Thymus (tissue), 11 donors: ENCODE measurements at regions not wholly inside any gene's neighbourhood (a gene's known extent, or its start where the extent isn't known, plus 50 kb on each side); places are given as distances from the start of the nearest gene placed in this dataset.

ENCODE experiments used
- DNase-seq, 9 donors: peaks; one replicate each; pipeline ENCODE4 v3.0.0-alpha.2; 2013; ENCODE audit warnings: low spot score in 9 of 9, low read depth in 6 of 9, missing footprints in 1 of 9
- H3K27ac ChIP-seq, 2 donors: one replicate each; pipeline ENCODE4 v1.5.1; 2013; ENCODE audit warnings: control low read depth in 1 of 2, low read depth in 1 of 2, low read length in 1 of 2, mild to moderate bottlenecking in 1 of 2, moderate library complexity in 1 of 2
- H3K27me3 ChIP-seq, 2 donors: one replicate each; pipeline ENCODE4 v1.5.1; 2013; ENCODE audit warnings: low read length in 1 of 2; ENCODE audit not compliant: control insufficient read depth in 2 of 2, insufficient read depth in 1 of 2
- H3K36me3 ChIP-seq, 2 donors: one replicate each; pipeline ENCODE4 v1.5.1; 2013; ENCODE audit warnings: low read length in 1 of 2, mild to moderate bottlenecking in 1 of 2, moderate library complexity in 1 of 2; ENCODE audit not compliant: control insufficient read depth in 2 of 2, insufficient read depth in 2 of 2
- H3K4me1 ChIP-seq, 2 donors: one replicate each; pipeline ENCODE4 v1.5.1; 2013; ENCODE audit warnings: low read length in 2 of 2; ENCODE audit not compliant: control insufficient read depth in 2 of 2, insufficient read depth in 2 of 2
- H3K4me3 ChIP-seq, 2 donors: one replicate each; pipeline ENCODE4 v1.5.1; 2013; ENCODE audit warnings: low read length in 2 of 2, control low read depth in 1 of 2, mild to moderate bottlenecking in 1 of 2
- H3K9me3 ChIP-seq, 2 donors: one replicate each; pipeline ENCODE4 v1.5.1; 2013; ENCODE audit warnings: low read length in 1 of 2, mild to moderate bottlenecking in 1 of 2; ENCODE audit not compliant: control insufficient read depth in 2 of 2, insufficient read depth in 1 of 2
- WGBS: extraction: QIAGEN DNeasy Blood & Tissue Kit; methylation state at CpG from one replicate; pipeline ENCODE4 v1.1.7; 2013; 5-methylcytosine and 5-hydroxymethylcytosine counted together
- donor health status: healthy.

- no peaks in the 10 kb centered on the region for H3K9me3 ChIP-seq
- no peaks in the 10 kb centered on the region for H3K4me1 ChIP-seq
- H3K36me3 ChIP-seq, result no peaks in the 10 kb centered on the region
- H3K4me3 ChIP-seq, result no peak overlapping the region
- H3K27me3 ChIP-seq, result no peaks in the 10 kb centered on the region
- no peak for DNase-seq
- no peak overlapping the region for H3K27ac ChIP-seq
- WGBS, result 96% methylated on average over 3 of the region's 3 CpGs
Observed at GRCh38 chr3:124352149-124352539, 360.2 kb upstream of the ROPN1 start.

- no peaks in the 10 kb centered on the region for H3K9me3 ChIP-seq
Observed at GRCh38 chr3:124353691-124354090, 361.8 kb upstream of the ROPN1 start.

GRCh38 chr3:124354150-124354549 is 362.2 kb upstream of the ROPN1 start:
- H3K9me3 ChIP-seq, result no peaks in the 10 kb centered on the region
- no peaks in the 10 kb centered on the region for H3K4me1 ChIP-seq
- no peak for DNase-seq
- no peaks in the 10 kb centered on the region for H3K27me3 ChIP-seq
- 86% methylated on average over 2 of the region's 2 CpGs for WGBS
- no peak overlapping the region for H3K27ac ChIP-seq
- no peak overlapping the region for H3K4me3 ChIP-seq
- H3K36me3 ChIP-seq, result no peaks in the 10 kb centered on the region

More at GRCh38 chr3:124353691-124354090, 361.8 kb upstream of the ROPN1 start:
- no peaks in the 10 kb centered on the region for H3K36me3 ChIP-seq
- H3K27ac ChIP-seq, result no peak overlapping the region
- H3K4me1 ChIP-seq, result no peaks in the 10 kb centered on the region
- no peak for DNase-seq
- 90% methylated on average over 2 of the region's 2 CpGs for WGBS
- no peak overlapping the region for H3K4me3 ChIP-seq
- H3K27me3 ChIP-seq, result no peaks in the 10 kb centered on the region

GRCh38 chr3:124358156-124358555 is 366.2 kb upstream of the ROPN1 start:
- Histone ChIP-seq H3K27ac (no peak overlapping the region), H3K9me3 (no peaks in the 10 kb centered on the region), H3K4me3 (no peak overlapping the region), H3K27me3 (no peaks in the 10 kb centered on the region), H3K4me1 (no peaks in the 10 kb centered on the region), H3K36me3 (no peaks in the 10 kb centered on the region)
- WGBS, result 96% methylated on average over 3 of the region's 3 CpGs
- DNase-seq, result no peak

DNA sequence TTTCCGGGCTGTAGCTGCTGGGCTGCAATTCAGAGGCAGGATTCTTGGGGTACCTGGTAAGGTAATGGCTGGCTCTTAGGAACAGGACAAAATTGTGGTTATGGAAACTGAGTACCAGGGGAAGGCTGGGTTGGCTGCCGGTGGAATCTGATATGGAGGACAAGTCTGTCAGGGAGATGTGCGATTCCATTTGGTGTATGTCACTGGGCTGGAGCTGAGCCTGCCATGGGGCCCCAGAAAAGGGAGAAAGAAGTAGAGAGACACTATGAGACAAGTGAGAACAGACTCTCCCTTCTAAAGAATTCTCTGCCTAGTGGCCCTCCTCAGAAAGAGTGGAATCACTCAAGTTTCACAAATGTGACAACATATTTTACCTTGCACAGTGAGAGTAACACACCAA is 368.2 kb upstream of the ROPN1 start:
- DNase-seq, result no peak

DNA sequence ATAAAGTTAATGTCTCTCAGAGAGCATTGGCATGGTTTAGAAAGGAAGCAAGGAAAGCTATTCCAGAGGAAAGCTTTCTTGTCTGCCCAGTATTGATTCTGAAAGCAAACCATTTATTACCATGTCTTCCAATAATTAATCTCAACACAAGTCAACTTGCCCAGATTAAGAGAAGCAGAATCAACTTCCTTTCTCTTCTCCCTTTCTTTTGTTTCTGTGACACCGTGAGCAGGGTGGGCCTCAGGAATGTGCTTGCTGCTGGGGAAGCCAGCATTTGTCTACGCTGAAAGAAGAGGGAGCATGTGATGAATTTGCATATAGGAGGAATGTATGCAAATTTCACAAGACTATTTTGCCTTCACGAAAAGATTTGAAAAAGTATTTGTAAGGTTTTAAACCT is 368.6 kb upstream of the ROPN1 start:
- H3K27ac ChIP-seq, result no peak overlapping the region
- no peaks in the 10 kb centered on the region for H3K27me3 ChIP-seq
- 91% methylated on average over 3 of the region's 3 CpGs for WGBS
- H3K4me1 ChIP-seq, result no peaks in the 10 kb centered on the region
- H3K4me3 ChIP-seq, result no peak overlapping the region
- H3K36me3 ChIP-seq, result no peaks in the 10 kb centered on the region
- no peak for DNase-seq
- no peaks in the 10 kb centered on the region for H3K9me3 ChIP-seq

More for the DNA sequence above, 368.2 kb upstream of the ROPN1 start:
- no peak overlapping the region for H3K4me3 ChIP-seq
- H3K36me3 ChIP-seq, result no peaks in the 10 kb centered on the region
- WGBS, result 95% methylated on average over 3 of the region's 3 CpGs
- H3K27ac ChIP-seq, result no peak overlapping the region
- H3K9me3 ChIP-seq, result no peaks in the 10 kb centered on the region
- H3K4me1 ChIP-seq, result no peaks in the 10 kb centered on the region
- H3K27me3 ChIP-seq, result no peaks in the 10 kb centered on the region

- Histone ChIP-seq H3K27ac (no peak overlapping the region), H3K4me3 (no peak overlapping the region), H3K4me1 (no peaks in the 10 kb centered on the region), H3K27me3 (no peaks in the 10 kb centered on the region), H3K9me3 (no peaks in the 10 kb centered on the region), H3K36me3 (no peaks in the 10 kb centered on the region)
- 84% methylated on average over 3 of the region's 3 CpGs for WGBS
- DNase-seq, result no peak
Observed at GRCh38 chr3:124361566-124361965, 368.7 kb upstream of the UMPS start.

- no peak overlapping the region for H3K27ac ChIP-seq
- H3K9me3 ChIP-seq, result no peaks in the 10 kb centered on the region
- 97% methylated on average over 2 of the region's 2 CpGs for WGBS
- H3K27me3 ChIP-seq, result no peaks in the 10 kb centered on the region
- no peak for DNase-seq
- H3K4me3 ChIP-seq, result no peak overlapping the region
- no peaks in the 10 kb centered on the region for H3K36me3 ChIP-seq
- no peaks in the 10 kb centered on the region for H3K4me1 ChIP-seq
Observed at GRCh38 chr3:124362455-124362854, 367.8 kb upstream of the UMPS start.

DNA sequence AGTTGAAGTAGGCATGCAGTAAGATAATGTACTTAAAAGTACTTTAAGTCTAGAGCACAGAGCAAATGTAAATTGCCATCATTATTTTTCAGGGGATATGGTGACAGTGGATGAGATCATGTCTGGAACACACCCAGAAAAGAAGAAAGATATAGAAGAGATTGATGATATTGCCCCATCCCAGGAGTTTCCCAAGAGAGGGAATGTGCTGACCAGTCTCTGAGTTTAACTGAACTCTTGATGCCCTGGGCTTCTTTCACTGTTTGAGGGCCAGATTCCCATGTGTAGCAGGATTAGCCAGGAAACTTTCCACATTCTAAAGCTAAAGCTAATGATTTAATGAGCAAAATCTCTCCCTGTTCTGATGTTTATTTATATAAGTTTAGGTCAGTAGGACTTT is 366.8 kb upstream of the UMPS start:
- no peaks in the 10 kb centered on the region for H3K36me3 ChIP-seq
- no peak overlapping the region for H3K27ac ChIP-seq
- H3K27me3 ChIP-seq, result no peaks in the 10 kb centered on the region
- DNase-seq, result no peak
- H3K4me1 ChIP-seq, result no peaks in the 10 kb centered on the region
- H3K4me3 ChIP-seq, result no peak overlapping the region
- H3K9me3 ChIP-seq, result no peaks in the 10 kb centered on the region
